AG04449 (cell line): ENCODE measurements at regions not wholly inside any gene's neighbourhood (a gene's known extent, or its start where the extent isn't known, plus 50 kb on each side); places are given as distances from the start of the nearest gene placed in this dataset.

Source experiments
- CTCF ChIA-PET: fragments of 350-600 bp; formaldehyde crosslinking; extraction: SDS; loops from one replicate; lab custom pipeline; 2021; ENCODE audit warnings: antibody characterized with exemption; lab: Yijun Ruan, JAX
- POLR2A ChIA-PET: fragments of 400-600, 350-600 bp; formaldehyde crosslinking; extraction: SDS; loops from one replicate; lab custom pipeline; 2020; ENCODE audit warnings: antibody characterized with exemption, inconsistent platforms; lab: Yijun Ruan, JAX
- DNase-seq: peaks from one replicate; pipeline ENCODE4 v3.0.0-alpha.2; 2010; ENCODE audit warnings: low read depth, low spot score
- H3K4me3 ChIP-seq: 2 replicates; pipeline ENCODE4 v1.5.1; 2011; ENCODE audit warnings: low read depth, mild to moderate bottlenecking, control low read depth, low read length
- TF ChIP-seq, protein P1 (sequence below): IDR thresholded peaks from one replicate; pipeline ENCODE4 v1.5.1; 2011; ENCODE audit warnings: mild to moderate bottlenecking, moderate library complexity, low read length, control low read depth, inconsistent platforms; ENCODE audit not compliant: insufficient read depth; ENCODE audit errors: missing control alignments

DNA sequence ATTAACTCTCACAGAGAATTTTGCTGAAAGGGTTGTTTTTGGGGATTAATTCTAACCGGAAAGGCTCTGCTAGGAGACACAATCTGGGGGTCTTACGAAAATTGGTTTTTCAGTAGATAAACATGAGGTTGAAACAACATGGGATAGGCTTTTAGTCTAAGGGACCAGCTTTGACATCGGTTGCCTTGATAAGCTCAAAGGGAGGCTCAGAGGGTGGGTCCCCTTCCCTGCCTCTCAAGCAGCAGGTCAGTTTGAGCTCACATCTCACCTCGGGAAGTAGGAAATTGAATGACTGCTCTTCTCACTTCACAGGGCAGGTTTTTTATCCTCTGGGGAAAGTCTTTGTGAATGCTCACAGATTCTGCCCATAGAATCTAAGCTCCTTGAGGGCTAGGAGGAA lies 70.2 kb upstream of the KIRREL3 start:
- CTCF ChIA-PET = interaction anchor here (0.8 to 4.9 kb wide), 7 partner anchors 7 to 590 kb away, joined by 3 to 34 read pairs (median 6); no protein-coding TSS in a partner anchor
- TF ChIP-seq, protein P1, sequence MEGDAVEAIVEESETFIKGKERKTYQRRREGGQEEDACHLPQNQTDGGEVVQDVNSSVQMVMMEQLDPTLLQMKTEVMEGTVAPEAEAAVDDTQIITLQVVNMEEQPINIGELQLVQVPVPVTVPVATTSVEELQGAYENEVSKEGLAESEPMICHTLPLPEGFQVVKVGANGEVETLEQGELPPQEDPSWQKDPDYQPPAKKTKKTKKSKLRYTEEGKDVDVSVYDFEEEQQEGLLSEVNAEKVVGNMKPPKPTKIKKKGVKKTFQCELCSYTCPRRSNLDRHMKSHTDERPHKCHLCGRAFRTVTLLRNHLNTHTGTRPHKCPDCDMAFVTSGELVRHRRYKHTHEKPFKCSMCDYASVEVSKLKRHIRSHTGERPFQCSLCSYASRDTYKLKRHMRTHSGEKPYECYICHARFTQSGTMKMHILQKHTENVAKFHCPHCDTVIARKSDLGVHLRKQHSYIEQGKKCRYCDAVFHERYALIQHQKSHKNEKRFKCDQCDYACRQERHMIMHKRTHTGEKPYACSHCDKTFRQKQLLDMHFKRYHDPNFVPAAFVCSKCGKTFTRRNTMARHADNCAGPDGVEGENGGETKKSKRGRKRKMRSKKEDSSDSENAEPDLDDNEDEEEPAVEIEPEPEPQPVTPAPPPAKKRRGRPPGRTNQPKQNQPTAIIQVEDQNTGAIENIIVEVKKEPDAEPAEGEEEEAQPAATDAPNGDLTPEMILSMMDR = no peak
- no peak overlapping the region for H3K4me3 ChIP-seq
- DNase-seq = no peak
- POLR2A ChIA-PET = no interaction called here

GRCh38 chr11:127066401-127067090 lies 66.0 kb upstream of the KIRREL3 start:
- POLR2A ChIA-PET = no interaction called here
- DNase-seq = no peak
- no peak overlapping the region for H3K4me3 ChIP-seq
- TF ChIP-seq, protein P1 = no peak
- CTCF ChIA-PET = interaction anchor here (5.8 kb wide), 1 partner anchor 6 kb away, joined by 28 read pairs; no protein-coding TSS in a partner anchor

DNA sequence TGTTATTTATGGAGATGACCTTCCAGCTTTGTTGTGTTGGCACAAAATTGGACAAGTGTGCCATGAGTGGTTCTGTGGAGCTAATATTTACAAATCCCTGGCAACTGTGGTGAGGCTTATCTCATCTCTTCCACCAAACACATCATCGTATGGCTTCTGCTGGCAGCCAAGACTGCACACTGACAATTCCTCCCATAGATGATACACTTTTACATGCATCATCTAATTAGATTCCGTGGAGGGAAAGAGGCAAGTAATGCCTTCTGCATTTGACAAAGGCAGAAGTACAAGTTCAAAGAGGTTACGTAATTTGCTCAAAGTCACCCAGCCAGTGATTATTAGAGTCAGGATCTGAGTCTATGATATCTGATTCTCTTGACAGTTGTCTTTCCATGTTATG lies 62.7 kb upstream of the KIRREL3 start:
- no peak for DNase-seq
- TF ChIP-seq, protein P1 = no peak
- POLR2A ChIA-PET = no interaction called here
- H3K4me3 ChIP-seq = no peak overlapping the region
- CTCF ChIA-PET = interaction anchor here (5.8 kb wide), 1 partner anchor 10 kb away, joined by 28 read pairs; no protein-coding TSS in a partner anchor

GRCh38 chr11:127061947-127062346 lies 61.4 kb upstream of the KIRREL3 start:
- DNase-seq = no peak
- POLR2A ChIA-PET = no interaction called here
- H3K4me3 ChIP-seq = no peak overlapping the region
- CTCF ChIA-PET = interaction anchor here (5.8 kb wide), 1 partner anchor 11 kb away, joined by 28 read pairs; no protein-coding TSS in a partner anchor
- TF ChIP-seq, protein P1 = no peak

- no peak for DNase-seq
- CTCF ChIA-PET = interaction anchor here (1.1 to 1.2 kb wide), 2 partner anchors 11 to 14 kb away, joined by 3 to 4 read pairs; no protein-coding TSS in a partner anchor
- TF ChIP-seq, protein P1 = no peak
- H3K4me3 ChIP-seq = no peak overlapping the region
- POLR2A ChIA-PET = no interaction called here
These were observed 59.2 kb upstream of the KIRREL3 start for GRCh38 chr11:127059750-127060149.

GRCh38 chr11:127059286-127059685 lies 58.7 kb upstream of the KIRREL3 start:
- ChIA-PET CTCF (interaction anchor here (1.1 to 1.2 kb wide), 2 partner anchors 12 to 15 kb away, joined by 3 to 4 read pairs; no protein-coding TSS in a partner anchor), POLR2A (no interaction called here)
- no peak for DNase-seq
- no peak overlapping the region for H3K4me3 ChIP-seq
- TF ChIP-seq, protein P1 = no peak
